HepG2 (cell line): ENCODE measurements at regions not wholly inside any gene's neighbourhood (a gene's known extent, or its start where the extent isn't known, plus 50 kb on each side); places are given as distances from the start of the nearest gene placed in this dataset.

ENCODE experiments used
- CREM ChIP-seq, 2 experiments: sonication (generic) in 1 of 2; formaldehyde crosslinking in 1 of 2; IDR thresholded peaks; 2 replicates each; pipeline versions ENCODE4 v1.4.0 to v1.6.1; 2016 to 2020; ENCODE audit warnings: antibody characterized with exemption in 1 of 2, mild to moderate bottlenecking in 1 of 2, missing genetic modification reagents in 1 of 2
- FOXA1 ChIP-seq, 2 experiments: fragments of 450-650 bp in 1 of 2; sonication (generic) in 1 of 2; formaldehyde crosslinking in 1 of 2; IDR thresholded peaks; 2 replicates each; pipeline versions ENCODE4 v1.4.0 to v1.6.1; 2016 to 2020; ENCODE audit warnings: missing genetic modification reagents in 1 of 2
- GATAD2A ChIP-seq: IDR thresholded peaks from 2 replicates; pipeline ENCODE4 v1.6.1; 2016
- MED1 ChIP-seq: sonication (generic); formaldehyde crosslinking; IDR thresholded peaks from 2 replicates; pipeline ENCODE4 v1.4.0; 2020; ENCODE audit warnings: missing genetic modification reagents
- MIER2 ChIP-seq: IDR thresholded peaks from 2 replicates; pipeline ENCODE4 v1.6.1; 2016; ENCODE audit warnings: missing biosample characterization, missing genetic modification reagents
- MIXL1 ChIP-seq: IDR thresholded peaks from 2 replicates; pipeline ENCODE4 v1.6.1; 2016
- NCOR1 ChIP-seq: fragments of 200-600 bp; sonication (generic); IDR thresholded peaks from 2 replicates; pipeline ENCODE4 v1.7.0; 2017; ENCODE audit warnings: antibody characterized with exemption, low read length, borderline replicate concordance
- NR2F6 ChIP-seq, 2 experiments: IDR thresholded peaks; 2 replicates each; pipeline ENCODE4 v1.6.1; 2016; ENCODE audit warnings: antibody characterized with exemption in 1 of 2, mild to moderate bottlenecking in 1 of 2
- SNAI1 ChIP-seq: sonication (generic); formaldehyde crosslinking; IDR thresholded peaks from 2 replicates; pipeline ENCODE4 v1.5.0; 2020; ENCODE audit warnings: mild to moderate bottlenecking, missing genetic modification reagents, borderline replicate concordance
- SOX5 ChIP-seq: IDR thresholded peaks from 2 replicates; pipeline ENCODE4 v1.6.1; 2016; ENCODE audit warnings: borderline replicate concordance
- TARDBP ChIP-seq: sonication (generic); formaldehyde crosslinking; IDR thresholded peaks from 2 replicates; pipeline ENCODE4 v1.8.0; 2022; ENCODE audit warnings: mild to moderate bottlenecking, missing genetic modification reagents
- ZEB1 ChIP-seq: IDR thresholded peaks from 2 replicates; pipeline ENCODE4 v1.6.1; 2012; ENCODE audit warnings: mild to moderate bottlenecking, low read depth, inconsistent platforms; ENCODE audit not compliant: insufficient replicate concordance
- TF ChIP-seq, protein P1 (sequence below): sonication (generic); formaldehyde crosslinking; IDR thresholded peaks from 2 replicates; pipeline ENCODE4 v1.4.0; 2020; ENCODE audit warnings: mild to moderate bottlenecking, missing genetic modification reagents, borderline replicate concordance
- TF ChIP-seq, protein P2 (sequence below): sonication (generic); formaldehyde crosslinking; conservative IDR thresholded peaks from 2 replicates; pipeline ENCODE4 v1.4.0; 2020; ENCODE audit warnings: missing genetic modification reagents
- TF ChIP-seq, protein P3 (sequence below): sonication (generic); formaldehyde crosslinking; IDR thresholded peaks from 2 replicates; pipeline ENCODE4 v1.4.0; 2020; ENCODE audit warnings: mild to moderate bottlenecking, missing genetic modification reagents
- TF ChIP-seq, protein P4 (sequence below): IDR thresholded peaks from 2 replicates; pipeline ENCODE4 v1.6.1; 2012; ENCODE audit warnings: low read depth, low read length, improper control_type of control experiment
- TF ChIP-seq, protein P5 (sequence below): sonication (generic); formaldehyde crosslinking; conservative IDR thresholded peaks from 2 replicates; pipeline ENCODE4 v1.4.0; 2020; ENCODE audit warnings: mild to moderate bottlenecking, missing genetic modification reagents, moderate library complexity

DNA sequence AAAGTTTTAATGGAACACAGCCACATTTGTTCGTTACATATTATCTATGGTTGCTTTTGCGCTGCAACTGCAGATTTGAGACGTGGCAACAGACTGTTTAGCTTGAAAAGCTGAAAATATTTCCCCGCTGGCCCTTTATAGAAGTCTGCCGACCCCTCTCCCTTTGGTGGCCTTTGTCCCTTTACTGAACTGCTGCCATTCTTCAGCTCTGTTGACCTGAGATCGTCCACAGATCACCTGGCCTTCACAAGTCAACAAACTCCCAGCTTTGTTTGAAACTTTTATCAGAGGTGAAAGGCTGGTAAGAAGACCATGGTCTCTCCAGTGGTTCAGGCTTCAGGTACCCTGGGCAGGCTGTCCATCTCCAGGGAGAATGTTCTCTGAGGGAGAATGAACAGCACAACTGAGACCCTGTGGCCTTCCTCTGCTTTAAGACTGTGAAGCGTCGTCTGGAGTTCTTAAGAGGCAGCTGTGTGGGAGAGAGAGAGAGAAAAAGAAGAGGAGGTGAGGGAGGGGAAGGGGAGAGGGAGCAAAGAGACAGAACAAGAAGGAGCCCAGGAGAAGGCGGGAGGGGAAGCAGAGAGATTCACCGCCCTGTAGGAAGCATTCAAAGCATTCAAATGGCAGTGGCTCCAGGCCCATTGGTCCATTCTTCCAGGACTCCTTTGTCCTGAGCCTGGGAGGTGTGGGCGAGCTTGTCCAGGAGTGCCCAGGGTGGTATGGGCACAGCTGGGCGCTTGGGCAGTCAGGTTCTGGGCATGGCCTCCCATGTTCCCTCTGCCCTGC is 53.7 kb upstream of the INSYN1 start (continued):
- TF ChIP-seq, protein P1, sequence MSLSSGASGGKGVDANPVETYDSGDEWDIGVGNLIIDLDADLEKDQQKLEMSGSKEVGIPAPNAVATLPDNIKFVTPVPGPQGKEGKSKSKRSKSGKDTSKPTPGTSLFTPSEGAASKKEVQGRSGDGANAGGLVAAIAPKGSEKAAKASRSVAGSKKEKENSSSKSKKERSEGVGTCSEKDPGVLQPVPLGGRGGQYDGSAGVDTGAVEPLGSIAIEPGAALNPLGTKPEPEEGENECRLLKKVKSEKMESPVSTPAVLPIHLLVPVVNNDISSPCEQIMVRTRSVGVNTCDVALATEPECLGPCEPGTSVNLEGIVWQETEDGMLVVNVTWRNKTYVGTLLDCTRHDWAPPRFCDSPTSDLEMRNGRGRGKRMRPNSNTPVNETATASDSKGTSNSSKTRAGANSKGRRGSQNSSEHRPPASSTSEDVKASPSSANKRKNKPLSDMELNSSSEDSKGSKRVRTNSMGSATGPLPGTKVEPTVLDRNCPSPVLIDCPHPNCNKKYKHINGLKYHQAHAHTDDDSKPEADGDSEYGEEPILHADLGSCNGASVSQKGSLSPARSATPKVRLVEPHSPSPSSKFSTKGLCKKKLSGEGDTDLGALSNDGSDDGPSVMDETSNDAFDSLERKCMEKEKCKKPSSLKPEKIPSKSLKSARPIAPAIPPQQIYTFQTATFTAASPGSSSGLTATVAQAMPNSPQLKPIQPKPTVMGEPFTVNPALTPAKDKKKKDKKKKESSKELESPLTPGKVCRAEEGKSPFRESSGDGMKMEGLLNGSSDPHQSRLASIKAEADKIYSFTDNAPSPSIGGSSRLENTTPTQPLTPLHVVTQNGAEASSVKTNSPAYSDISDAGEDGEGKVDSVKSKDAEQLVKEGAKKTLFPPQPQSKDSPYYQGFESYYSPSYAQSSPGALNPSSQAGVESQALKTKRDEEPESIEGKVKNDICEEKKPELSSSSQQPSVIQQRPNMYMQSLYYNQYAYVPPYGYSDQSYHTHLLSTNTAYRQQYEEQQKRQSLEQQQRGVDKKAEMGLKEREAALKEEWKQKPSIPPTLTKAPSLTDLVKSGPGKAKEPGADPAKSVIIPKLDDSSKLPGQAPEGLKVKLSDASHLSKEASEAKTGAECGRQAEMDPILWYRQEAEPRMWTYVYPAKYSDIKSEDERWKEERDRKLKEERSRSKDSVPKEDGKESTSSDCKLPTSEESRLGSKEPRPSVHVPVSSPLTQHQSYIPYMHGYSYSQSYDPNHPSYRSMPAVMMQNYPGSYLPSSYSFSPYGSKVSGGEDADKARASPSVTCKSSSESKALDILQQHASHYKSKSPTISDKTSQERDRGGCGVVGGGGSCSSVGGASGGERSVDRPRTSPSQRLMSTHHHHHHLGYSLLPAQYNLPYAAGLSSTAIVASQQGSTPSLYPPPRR (CRISPR knock-in tag) = peak; percentile 56; the same call in 1 of the 2 replicates
- peak; percentile 56 for TF ChIP-seq GATAD2A (CRISPR knock-in tag)
- TF ChIP-seq MED1 = peak; percentile 38; the same call in 1 of the 2 replicates
- peak; percentile 29; the same call in 1 of the 2 replicates for TF ChIP-seq MIER2
- TF ChIP-seq SOX5 = peak; percentile 84; the same call in 1 of the 2 replicates
- peak; percentile 71 for TF ChIP-seq ZEB1
- TF ChIP-seq SNAI1 (CRISPR knock-in tag) = no peak
- no peak for TF ChIP-seq TARDBP (CRISPR knock-in tag)
- TF ChIP-seq, protein P2, sequence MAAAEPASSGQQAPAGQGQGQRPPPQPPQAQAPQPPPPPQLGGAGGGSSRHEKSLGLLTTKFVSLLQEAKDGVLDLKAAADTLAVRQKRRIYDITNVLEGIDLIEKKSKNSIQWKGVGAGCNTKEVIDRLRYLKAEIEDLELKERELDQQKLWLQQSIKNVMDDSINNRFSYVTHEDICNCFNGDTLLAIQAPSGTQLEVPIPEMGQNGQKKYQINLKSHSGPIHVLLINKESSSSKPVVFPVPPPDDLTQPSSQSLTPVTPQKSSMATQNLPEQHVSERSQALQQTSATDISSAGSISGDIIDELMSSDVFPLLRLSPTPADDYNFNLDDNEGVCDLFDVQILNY (CRISPR knock-in tag) = no peak
- no peak for TF ChIP-seq MIXL1 (CRISPR knock-in tag)
- TF ChIP-seq, protein P3, sequence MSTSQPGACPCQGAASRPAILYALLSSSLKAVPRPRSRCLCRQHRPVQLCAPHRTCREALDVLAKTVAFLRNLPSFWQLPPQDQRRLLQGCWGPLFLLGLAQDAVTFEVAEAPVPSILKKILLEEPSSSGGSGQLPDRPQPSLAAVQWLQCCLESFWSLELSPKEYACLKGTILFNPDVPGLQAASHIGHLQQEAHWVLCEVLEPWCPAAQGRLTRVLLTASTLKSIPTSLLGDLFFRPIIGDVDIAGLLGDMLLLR (CRISPR knock-in tag) = no peak
- TF ChIP-seq NCOR1 = peak; percentile 44; the same call in 1 of the 2 replicates
- TF ChIP-seq NR2F6 (IDR thresholded peaks at IDR 0.05) = peak; percentile 79
- peak; percentile 65 for TF ChIP-seq NR2F6 (CRISPR knock-in tag; IDR thresholded peaks at IDR 0.05)
- TF ChIP-seq FOXA1 (IDR thresholded peaks at IDR 0.05) = no peak
- peak; percentile 58 for TF ChIP-seq FOXA1 (CRISPR knock-in tag; IDR thresholded peaks at IDR 0.05)
- TF ChIP-seq CREM (IDR thresholded peaks at IDR 0.05) = peak; percentile 64
- TF ChIP-seq CREM (CRISPR knock-in tag; IDR thresholded peaks at IDR 0.05) = no peak
- TF ChIP-seq, protein P4, sequence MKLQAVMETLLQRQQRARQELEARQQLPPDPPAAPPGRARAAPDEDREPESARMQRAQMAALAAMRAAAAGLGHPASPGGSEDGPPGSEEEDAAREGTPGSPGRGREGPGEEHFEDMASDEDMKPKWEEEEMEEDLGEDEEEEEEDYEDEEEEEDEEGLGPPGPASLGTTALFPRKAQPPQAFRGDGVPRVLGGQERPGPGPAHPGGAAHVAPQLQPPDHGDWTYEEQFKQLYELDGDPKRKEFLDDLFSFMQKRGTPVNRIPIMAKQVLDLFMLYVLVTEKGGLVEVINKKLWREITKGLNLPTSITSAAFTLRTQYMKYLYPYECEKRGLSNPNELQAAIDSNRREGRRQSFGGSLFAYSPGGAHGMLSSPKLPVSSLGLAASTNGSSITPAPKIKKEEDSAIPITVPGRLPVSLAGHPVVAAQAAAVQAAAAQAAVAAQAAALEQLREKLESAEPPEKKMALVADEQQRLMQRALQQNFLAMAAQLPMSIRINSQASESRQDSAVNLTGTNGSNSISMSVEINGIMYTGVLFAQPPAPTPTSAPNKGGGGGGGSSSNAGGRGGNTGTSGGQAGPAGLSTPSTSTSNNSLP = no peak
- TF ChIP-seq, protein P5, sequence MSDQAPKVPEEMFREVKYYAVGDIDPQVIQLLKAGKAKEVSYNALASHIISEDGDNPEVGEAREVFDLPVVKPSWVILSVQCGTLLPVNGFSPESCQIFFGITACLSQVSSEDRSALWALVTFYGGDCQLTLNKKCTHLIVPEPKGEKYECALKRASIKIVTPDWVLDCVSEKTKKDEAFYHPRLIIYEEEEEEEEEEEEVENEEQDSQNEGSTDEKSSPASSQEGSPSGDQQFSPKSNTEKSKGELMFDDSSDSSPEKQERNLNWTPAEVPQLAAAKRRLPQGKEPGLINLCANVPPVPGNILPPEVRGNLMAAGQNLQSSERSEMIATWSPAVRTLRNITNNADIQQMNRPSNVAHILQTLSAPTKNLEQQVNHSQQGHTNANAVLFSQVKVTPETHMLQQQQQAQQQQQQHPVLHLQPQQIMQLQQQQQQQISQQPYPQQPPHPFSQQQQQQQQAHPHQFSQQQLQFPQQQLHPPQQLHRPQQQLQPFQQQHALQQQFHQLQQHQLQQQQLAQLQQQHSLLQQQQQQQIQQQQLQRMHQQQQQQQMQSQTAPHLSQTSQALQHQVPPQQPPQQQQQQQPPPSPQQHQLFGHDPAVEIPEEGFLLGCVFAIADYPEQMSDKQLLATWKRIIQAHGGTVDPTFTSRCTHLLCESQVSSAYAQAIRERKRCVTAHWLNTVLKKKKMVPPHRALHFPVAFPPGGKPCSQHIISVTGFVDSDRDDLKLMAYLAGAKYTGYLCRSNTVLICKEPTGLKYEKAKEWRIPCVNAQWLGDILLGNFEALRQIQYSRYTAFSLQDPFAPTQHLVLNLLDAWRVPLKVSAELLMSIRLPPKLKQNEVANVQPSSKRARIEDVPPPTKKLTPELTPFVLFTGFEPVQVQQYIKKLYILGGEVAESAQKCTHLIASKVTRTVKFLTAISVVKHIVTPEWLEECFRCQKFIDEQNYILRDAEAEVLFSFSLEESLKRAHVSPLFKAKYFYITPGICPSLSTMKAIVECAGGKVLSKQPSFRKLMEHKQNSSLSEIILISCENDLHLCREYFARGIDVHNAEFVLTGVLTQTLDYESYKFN (CRISPR knock-in tag) = peak; percentile 95
